ENCODE measurements at regions not wholly inside any gene's neighbourhood (a gene's known extent, or its start where the extent isn't known, plus 50 kb on each side); places are given as distances from the start of the nearest gene placed in this dataset.
A peak's percentile ranks its signal among the peaks of the same experiment; 100 is the strongest.
"Not testable (repeated sequence)": the region's sequence is repeated elsewhere in the genome, so short reads cannot be mapped to it uniquely, and the experiment has no call there.

DNA sequence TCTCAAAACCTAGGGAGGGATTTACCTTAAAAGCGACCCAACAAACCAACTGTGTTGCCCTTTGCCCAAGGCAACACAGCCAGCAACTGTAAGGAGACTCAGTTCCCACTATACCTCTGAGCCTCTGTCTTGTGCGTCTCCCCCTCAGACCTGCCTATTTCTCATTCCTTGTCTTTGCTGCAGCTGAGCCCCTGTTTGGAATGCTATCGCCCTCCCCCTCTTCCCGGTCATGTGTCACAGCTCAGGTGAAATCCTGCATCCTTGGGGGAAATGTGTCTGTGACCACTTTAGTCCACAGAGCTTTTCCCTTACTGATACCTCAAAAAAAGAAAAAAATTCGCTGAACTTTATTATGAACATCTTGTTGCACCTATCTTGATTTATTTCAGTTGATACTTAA lies 52.0 kb upstream of the LRIG1 start:
- DNase-seq = no peak

GRCh38 chr3:66553441-66554113 lies 52.8 kb upstream of the LRIG1 start:
- no peak for DNase-seq

GRCh38 chr3:66554178-66554577 lies 53.4 kb upstream of the LRIG1 start:
- DNase-seq = no peak

GRCh38 chr3:66555214-66555844 lies 54.5 kb upstream of the LRIG1 start:
- no peak for DNase-seq

- DNase-seq = no peak
Measured at GRCh38 chr3:66557170-66557569, 56.3 kb upstream of the LRIG1 start.

- not testable (repeated sequence) for DNase-seq
Measured at GRCh38 chr3:66559924-66560323, 59.1 kb upstream of the LRIG1 start.

DNA sequence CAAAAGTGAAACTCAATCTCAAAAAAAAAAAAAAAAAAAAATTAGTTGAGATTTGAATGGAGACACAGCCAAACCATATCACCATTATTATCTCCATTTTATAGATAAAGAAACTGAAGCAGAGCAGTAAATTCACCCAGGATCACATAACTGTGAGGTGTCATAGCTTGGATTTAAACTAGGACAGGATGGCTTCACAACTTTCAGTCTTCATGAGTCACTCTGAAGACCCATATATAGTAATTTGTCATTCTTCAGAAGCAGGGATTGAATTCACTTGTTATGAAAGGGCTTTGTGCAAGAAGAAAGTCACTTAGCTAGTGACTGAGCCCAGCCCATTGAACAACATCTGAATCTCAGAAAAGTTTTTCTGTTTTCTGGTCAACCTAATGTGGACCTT lies 60.5 kb upstream of the LRIG1 start:
- no peak for DNase-seq

DNA sequence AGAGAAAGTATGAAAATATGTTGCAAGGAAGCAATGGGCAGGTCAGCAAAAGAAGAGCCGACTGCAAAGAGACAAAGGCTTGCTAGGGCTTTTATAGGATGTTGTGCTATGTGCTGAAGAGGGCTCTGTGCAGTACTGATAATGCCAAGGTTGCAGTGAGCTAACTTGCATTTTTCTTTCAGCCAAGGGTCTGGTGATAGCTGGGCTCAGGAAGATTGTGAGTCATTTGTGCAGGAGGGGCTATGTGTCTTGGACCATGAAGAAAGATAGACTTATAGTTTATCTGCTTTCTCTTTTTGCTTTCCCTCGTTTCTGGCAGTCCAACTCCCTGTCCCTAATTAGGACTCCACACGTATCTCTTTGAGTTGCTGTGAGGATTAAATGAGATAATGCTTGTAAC lies 64.5 kb upstream of the LRIG1 start:
- DNase-seq = no peak

DNA sequence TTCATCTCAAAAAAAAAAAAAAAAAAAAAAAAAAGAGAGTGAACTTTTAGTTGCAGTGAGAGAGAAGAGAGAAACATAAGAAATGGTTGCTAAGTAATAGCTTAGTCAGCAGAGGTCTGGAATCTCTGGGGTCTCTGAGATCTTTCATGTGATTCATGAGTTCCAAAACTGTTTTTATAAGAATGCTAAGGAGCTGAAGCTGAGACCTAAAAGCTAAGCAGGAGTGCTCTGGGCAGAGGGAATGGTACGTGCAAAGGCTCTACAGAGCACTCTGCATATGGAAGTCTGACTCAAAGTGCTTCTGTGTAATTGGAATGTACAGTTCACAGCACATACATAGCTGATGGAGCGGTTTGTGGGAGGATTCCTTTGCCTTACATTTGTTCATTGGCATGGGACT lies 66.3 kb upstream of the LRIG1 start:
- DNase-seq = no peak

- no peak for DNase-seq
Measured at GRCh38 chr3:66572090-66572675, 71.4 kb upstream of the LRIG1 start.

- no peak for DNase-seq
Measured at GRCh38 chr3:66572938-66573710, 72.3 kb upstream of the LRIG1 start.

GRCh38 chr3:66574091-66574490 lies 73.3 kb upstream of the LRIG1 start:
- DNase-seq = no peak

- no peak for DNase-seq
Measured at GRCh38 chr3:66577426-66578203, 76.8 kb upstream of the LRIG1 start.

DNA sequence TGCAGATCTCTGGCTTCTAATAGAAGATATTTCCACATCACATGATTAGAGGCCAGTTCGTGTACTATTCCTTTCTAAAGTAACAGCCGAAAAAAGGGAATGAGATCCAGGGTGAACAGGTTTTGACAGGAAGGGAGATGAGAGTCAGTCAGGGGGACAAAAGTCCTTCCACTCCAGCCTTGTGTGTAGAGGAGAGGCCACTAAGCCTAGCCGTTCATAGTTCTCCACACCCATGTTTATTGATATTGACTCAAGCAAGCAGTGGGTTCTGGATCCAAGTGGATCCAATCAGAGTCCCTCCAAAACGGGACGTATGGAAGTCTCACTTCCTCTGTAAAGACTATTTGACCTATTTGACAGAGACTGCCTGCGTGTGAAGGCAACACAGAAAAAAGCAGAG lies 80.4 kb upstream of the LRIG1 start:
- DNase-seq = no peak

GRCh38 chr3:66582721-66583423 lies 82.0 kb upstream of the LRIG1 start:
- DNase-seq = peak; percentile 67

DNA sequence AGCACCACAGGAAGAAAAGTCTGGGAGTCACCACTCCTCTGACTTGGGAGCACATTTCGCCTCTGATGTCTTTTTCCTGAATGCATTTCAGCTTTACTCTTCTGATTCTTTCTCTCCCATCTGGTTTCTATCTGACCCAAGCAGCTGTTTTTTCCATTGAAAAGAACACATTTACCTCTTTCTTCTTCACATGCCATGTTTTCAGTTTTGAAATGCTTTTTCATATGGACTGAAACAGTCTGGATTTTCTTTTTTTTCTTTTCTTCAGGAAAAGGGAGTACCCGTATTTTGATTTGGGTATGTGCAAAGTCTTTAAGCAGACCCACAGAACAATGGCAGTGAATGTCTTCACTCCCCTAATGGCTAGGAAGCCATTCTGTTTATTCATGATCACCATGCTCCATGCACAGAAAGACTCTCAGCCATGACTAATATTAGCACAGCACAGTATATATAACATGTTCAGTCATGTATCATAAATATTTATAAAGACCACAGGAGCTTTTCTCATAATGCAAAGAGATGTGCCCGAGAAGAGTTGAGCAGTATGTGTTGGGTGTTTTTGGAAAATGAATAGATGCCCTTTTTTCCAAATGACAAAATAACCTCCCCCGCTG lies 82.7 kb upstream of the LRIG1 start:
- DNase-seq = no peak

DNA sequence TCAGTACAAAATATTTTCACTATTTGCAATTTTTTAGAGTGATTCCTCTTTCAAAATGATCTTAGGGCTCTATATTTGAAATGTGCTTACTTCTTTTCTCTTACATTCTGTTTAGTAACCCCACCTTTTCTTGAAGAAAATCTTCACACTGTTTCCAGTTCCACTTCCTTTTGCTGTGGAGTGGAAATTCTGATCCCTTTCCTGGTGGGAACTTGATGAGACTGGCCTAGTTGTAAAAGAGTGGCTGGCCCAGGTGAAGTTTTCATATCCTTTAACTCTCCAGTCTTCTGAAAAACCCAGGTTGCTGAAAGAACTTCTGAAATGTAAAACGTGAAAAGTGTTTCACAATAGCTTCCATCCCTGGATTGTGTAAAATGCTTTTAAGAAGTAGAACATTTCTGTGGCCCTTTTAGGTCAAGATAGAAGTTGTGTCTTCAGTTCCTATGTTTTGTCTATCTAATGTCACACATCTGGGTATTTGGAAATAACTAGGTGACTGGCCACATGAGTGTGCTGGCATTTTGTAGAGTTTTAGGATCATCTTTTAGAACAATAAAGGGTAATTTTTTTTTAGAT lies 84.8 kb upstream of the LRIG1 start:
- no peak for DNase-seq

DNA sequence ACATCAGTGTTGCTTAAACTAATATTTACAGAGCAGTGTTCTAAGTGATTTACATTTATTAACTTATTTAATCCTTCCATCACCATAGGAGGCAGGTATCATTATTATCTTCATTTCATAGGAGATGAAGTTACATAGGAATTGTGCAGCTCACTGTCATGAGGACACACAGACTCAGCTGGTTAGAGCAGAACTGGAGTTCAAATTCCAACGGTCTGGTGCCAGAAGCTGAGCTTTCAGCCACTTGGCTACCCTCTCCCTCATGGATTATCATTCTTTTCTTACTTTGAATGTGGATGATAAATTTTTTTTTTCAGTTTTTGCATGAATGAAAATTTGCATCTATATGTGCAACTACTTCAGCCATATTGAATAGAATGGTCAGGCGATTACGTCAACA lies 86.0 kb upstream of the LRIG1 start:
- no peak for DNase-seq

DNA sequence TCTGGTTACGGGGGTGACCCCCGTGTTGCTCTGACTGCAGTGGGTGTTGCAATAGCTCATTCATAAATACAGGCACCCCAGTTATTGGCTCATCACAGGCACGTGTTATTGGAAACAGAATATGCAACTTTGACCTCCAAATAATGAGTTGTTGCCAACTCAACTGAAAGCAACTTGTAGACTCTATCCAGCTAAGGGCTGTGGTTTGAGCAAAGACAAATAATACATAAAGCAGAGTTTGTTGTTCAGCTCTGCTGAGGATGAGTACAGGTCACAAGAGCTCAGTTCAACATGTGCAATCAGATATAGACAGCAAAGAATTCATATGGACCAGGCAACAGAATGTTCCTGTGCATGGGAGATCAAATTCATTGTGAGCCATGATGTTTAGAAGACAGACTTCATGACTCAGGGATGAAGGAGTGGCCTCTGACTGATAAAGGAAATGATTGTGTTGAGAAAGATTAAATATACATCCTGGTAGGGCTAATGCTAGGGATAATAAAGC lies 87.6 kb upstream of the LRIG1 start:
- no peak for DNase-seq

DNA sequence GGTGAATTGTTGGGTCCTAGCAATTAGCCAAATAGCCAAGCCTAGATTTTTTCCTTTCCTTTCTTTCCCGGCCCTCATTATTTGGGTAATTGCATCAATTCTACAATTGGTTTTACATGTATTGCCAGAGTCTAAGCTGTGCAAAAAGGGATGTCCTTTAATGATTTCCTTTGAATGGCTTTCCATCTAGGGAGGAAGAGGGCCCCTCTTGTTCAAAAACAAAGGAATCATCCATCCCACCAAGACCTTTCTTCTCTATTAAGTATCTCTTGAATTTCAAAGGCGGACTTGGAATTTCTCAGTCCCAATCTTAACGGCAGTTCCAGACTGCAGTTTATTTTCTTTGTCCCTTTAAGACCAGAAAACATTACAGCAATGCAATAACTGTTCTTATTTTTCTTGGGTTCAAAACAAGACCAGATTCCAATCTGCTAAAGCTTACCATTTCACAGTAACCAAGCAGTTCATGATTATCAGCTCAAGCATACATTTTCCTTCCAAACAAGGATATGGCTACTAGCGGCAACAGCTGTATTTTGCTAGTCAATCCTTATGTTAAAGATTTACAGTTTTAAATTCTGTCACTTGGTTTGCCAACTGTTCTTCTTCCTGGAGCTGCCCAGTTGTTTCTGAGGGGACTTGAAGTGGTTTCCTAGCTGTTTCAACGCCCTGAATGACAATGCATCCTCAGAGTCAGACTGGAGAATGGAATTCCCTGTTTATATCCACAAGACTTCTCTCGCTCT lies 91.4 kb upstream of the LRIG1 start:
- no peak for DNase-seq

Measured in CD4-positive, alpha-beta T cell treated with Interleukin-21 for 1 hour (primary cell).